Activated CD8-positive, alpha-beta T cell treated with anti-CD3 and anti-CD28 coated beads for 36 hours (primary cell): ENCODE measurements at regions not wholly inside any gene's neighbourhood (a gene's known extent, or its start where the extent isn't known, plus 50 kb on each side); places are given as distances from the start of the nearest gene placed in this dataset.

Source experiments
- ATAC-seq: fragments of 200-7000 bp; cut with Tn5 transposase; one replicate; pipeline ENCODE4 v1.10.0; 2021; ENCODE audit warnings: mild to moderate bottlenecking, moderate library complexity
- CTCF ChIA-PET: fragments of 350-600 bp; sonication (Branson Sonifier 250); formaldehyde crosslinking; loops from one replicate; lab custom pipeline; 2021; ENCODE audit warnings: antibody characterized with exemption; lab: Charles Lee
- POLR2A ChIA-PET: fragments of 350-600 bp; sonication (Branson Sonifier 250); formaldehyde crosslinking; loops from one replicate; lab custom pipeline; 2021; ENCODE audit warnings: antibody characterized with exemption; lab: Charles Lee
- DNase-seq: peaks from one replicate; pipeline ENCODE4 v3.0.0-alpha.2; 2020
- H3K27ac Mint-ChIP-seq: one replicate; pipeline ENCODE4 v1.8.0; 2021; ENCODE audit warnings: mild to moderate bottlenecking, mixed read lengths
- H3K27me3 Mint-ChIP-seq: one replicate; pipeline ENCODE4 v1.8.0; 2021; ENCODE audit warnings: mixed read lengths
- H3K36me3 Mint-ChIP-seq: one replicate; pipeline ENCODE4 v1.8.0; 2021; ENCODE audit warnings: low read depth, mixed read lengths
- H3K4me1 Mint-ChIP-seq: one replicate; pipeline ENCODE4 v1.8.0; 2021; ENCODE audit warnings: low read depth, mixed read lengths
- H3K4me3 Mint-ChIP-seq: one replicate; pipeline ENCODE4 v1.8.0; 2021; ENCODE audit warnings: mild to moderate bottlenecking, moderate library complexity, mixed read lengths
- H3K9me3 Mint-ChIP-seq: one replicate; pipeline ENCODE4 v1.8.0; 2021; ENCODE audit warnings: mixed read lengths
- intact Hi-C: fragments of 100-400 bp; cut with micrococcal nuclease; formaldehyde crosslinking; loops from one replicate; pipeline ENCODE4 v1.10.0; 2022
- TF ChIP-seq, protein P1 (sequence below): fragments of 200-600 bp; IDR thresholded peaks from one replicate; pipeline ENCODE4 v1.8.0; 2022; ENCODE audit warnings: antibody characterized with exemption, mild to moderate bottlenecking

DNA sequence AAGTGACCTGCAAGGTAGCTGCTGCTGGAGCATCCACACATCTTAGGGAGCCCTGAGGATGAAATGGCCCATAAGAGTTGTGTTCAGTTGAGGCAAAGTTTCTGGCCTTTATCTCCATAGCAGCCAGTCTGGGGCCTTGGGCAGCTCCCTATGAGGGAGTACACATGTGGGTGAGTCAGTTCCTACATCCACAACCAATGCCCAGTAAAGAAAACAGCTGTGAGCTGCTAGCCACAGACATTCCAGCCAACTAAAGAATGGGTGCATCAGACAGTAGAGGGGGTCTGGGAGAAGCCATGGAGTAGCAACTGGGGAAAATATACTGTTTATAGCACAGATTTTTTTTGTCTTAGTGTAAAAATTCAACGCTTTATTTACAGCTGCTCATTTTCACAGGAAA, 720.7 kb downstream of the TLE1 start:
- ChIA-PET POLR2A (no interaction called here), CTCF (no interaction called here)
- Mint-ChIP-seq H3K9me3 (peaks cover 2% of the 10 kb centered on the region), H3K4me3 (no peak overlapping the region), H3K36me3 (no peaks in the 10 kb centered on the region), H3K27me3 (no peaks in the 10 kb centered on the region), H3K4me1 (no peaks in the 10 kb centered on the region), H3K27ac (no peak overlapping the region)
- no peak for DNase-seq
- ATAC-seq = no peak
- TF ChIP-seq, protein P1, sequence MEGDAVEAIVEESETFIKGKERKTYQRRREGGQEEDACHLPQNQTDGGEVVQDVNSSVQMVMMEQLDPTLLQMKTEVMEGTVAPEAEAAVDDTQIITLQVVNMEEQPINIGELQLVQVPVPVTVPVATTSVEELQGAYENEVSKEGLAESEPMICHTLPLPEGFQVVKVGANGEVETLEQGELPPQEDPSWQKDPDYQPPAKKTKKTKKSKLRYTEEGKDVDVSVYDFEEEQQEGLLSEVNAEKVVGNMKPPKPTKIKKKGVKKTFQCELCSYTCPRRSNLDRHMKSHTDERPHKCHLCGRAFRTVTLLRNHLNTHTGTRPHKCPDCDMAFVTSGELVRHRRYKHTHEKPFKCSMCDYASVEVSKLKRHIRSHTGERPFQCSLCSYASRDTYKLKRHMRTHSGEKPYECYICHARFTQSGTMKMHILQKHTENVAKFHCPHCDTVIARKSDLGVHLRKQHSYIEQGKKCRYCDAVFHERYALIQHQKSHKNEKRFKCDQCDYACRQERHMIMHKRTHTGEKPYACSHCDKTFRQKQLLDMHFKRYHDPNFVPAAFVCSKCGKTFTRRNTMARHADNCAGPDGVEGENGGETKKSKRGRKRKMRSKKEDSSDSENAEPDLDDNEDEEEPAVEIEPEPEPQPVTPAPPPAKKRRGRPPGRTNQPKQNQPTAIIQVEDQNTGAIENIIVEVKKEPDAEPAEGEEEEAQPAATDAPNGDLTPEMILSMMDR = no peak
- intact Hi-C loops = no loop called here

DNA sequence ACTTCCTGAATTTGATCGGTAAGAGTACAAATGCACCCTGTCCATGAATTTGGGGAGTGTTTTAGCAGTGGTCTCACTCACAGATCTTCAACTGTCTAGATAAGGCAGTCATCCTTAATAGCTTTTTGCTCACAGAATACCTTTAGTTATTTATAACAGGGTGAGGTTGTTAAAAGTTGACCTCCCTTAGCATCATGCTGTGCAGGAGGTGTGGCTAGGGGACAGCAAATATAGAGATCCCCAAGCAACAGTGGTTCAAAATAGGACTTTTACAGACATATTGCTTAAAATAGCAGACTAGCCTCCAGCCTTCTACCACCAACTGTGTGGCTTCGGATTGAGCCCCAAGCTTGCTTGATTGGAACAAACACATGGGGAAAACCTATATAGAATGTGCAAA, 724.4 kb downstream of the TLE1 start:
- Mint-ChIP-seq H3K4me1 (no peaks in the 10 kb centered on the region), H3K9me3 (peaks cover 3% of the 10 kb centered on the region), H3K27me3 (no peaks in the 10 kb centered on the region), H3K27ac (no peak overlapping the region), H3K4me3 (no peak overlapping the region), H3K36me3 (no peaks in the 10 kb centered on the region)
- ATAC-seq = no peak
- CTCF ChIA-PET = interaction anchor here (1.3 kb wide), 1 partner anchor 9 kb away, joined by 3 read pairs; no protein-coding TSS in a partner anchor
- no peak for DNase-seq
- intact Hi-C loops = no loop called here
- POLR2A ChIA-PET = no interaction called here
- TF ChIP-seq, protein P1 = no peak

DNA sequence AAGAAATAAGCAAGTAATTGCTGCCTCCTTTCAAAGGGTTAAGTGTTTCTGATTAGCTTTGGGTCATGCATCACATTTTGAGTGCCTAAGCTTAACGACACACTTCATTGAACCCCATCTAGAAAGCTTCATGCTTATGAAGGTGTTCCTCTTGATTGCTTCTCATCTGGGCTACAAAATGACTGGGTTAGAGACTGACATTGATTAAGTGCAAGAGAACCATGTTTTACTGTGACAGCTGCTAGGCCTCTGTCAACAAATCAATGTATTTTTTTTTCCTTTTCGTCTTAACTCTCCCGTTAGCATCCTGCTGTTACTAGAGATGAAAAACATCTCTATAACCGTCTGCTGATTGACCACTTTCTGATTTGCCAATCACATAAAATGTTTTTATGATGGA, 725.0 kb downstream of the TLE1 start:
- intact Hi-C loops = no loop called here
- peaks cover 3% of the 10 kb centered on the region for H3K9me3 Mint-ChIP-seq
- no peaks in the 10 kb centered on the region for H3K27me3 Mint-ChIP-seq
- H3K36me3 Mint-ChIP-seq = no peaks in the 10 kb centered on the region
- ChIA-PET CTCF (no interaction called here), POLR2A (no interaction called here)
- H3K27ac Mint-ChIP-seq = no peak overlapping the region
- no peaks in the 10 kb centered on the region for H3K4me1 Mint-ChIP-seq
- TF ChIP-seq, protein P1 = no peak
- H3K4me3 Mint-ChIP-seq = no peak overlapping the region
- ATAC-seq (no peak), DNase-seq (no peak)

DNA sequence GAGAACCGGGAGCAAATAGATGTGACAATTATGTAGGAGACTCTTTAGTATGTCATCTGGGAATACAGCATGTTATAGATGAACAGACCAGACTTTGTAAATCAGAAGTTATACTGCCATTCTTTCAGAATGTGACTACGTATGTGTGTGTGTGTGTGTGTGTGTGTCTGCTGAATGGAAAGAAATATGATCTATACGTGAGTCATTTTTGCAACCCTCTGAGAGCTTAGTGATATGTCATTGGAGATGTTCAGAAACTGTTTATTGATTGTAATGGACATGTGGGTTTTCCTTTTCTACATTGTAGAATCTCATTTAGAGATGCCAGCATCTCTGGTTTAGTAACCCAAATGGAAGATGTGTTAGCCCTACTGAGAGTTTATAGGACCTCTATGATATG, 731.5 kb downstream of the TLE1 start:
- POLR2A ChIA-PET = no interaction called here
- intact Hi-C loops = no loop called here
- TF ChIP-seq, protein P1 = no peak

DNA sequence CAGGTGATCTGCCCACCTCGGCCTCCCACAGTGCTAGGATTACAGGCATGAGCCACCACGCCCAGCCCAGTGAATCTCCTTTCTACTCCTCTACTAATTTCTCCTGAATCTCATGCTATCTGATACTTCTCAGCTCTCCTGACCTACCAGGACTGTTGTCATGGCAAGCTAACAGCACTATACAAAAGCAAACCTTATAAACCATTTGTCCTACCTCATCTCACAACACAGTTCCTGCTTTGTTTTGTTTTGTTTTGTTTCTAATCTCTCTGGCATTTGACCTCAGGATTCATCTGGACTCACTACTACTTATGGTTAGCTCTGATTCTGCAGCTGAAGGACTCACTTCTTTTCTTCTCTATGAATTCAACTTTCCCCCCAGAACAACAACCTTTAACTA, 734.8 kb downstream of the TLE1 start:
- no peak overlapping the region for H3K27ac Mint-ChIP-seq
- no peaks in the 10 kb centered on the region for H3K27me3 Mint-ChIP-seq
- ChIA-PET CTCF (no interaction called here), POLR2A (interaction anchor here (0.8 kb wide), 1 partner anchor 10 kb away, joined by 3 read pairs; no protein-coding TSS in a partner anchor)
- DNase-seq (no peak), ATAC-seq (no peak)
- no peaks in the 10 kb centered on the region for H3K36me3 Mint-ChIP-seq
- no peak overlapping the region for H3K4me3 Mint-ChIP-seq
- intact Hi-C loops = no loop called here
- H3K9me3 Mint-ChIP-seq = peaks cover 2% of the 10 kb centered on the region
- TF ChIP-seq, protein P1 = no peak
- no peaks in the 10 kb centered on the region for H3K4me1 Mint-ChIP-seq

More for the DNA sequence above, 731.5 kb downstream of the TLE1 start:
- DNase-seq = no peak
- H3K9me3 Mint-ChIP-seq = peaks cover 2% of the 10 kb centered on the region
- CTCF ChIA-PET = no interaction called here
- no peaks in the 10 kb centered on the region for H3K27me3 Mint-ChIP-seq
- ATAC-seq = no peak
- no peak overlapping the region for H3K4me3 Mint-ChIP-seq
- H3K4me1 Mint-ChIP-seq = no peaks in the 10 kb centered on the region
- no peaks in the 10 kb centered on the region for H3K36me3 Mint-ChIP-seq
- H3K27ac Mint-ChIP-seq = no peak overlapping the region
